ENCODE measurements at regions not wholly inside any gene's neighbourhood (a gene's known extent, or its start where the extent isn't known, plus 50 kb on each side); places are given as distances from the start of the nearest gene placed in this dataset.
"Not testable (repeated sequence)": the region's sequence is repeated elsewhere in the genome, so short reads cannot be mapped to it uniquely, and the experiment has no call there.

DNA sequence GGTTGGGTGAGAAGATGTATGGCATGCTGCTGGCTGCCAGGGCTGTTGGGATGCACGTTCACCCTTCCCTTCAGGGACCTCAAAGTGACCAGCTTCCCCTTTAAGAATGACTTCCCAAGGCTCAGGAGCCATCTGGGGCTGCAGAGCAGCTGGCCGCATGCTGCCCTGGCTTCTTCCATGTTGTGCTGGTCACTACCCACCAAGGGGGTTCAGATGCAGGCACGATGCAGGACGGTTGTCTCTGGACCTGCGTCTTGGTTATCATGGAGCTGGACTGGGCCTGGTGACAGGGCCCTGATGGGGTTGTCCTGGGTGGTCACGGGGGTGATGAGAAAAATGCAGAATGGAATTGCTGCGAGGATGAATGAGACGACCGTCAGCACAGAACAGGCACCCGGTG lies 297.8 kb downstream of the POTED start:
- not testable (repeated sequence) for DNase-seq

GRCh38 chr21:13896596-13897247 lies 287.1 kb downstream of the POTED start:
- DNase-seq, result not testable (repeated sequence)

DNA sequence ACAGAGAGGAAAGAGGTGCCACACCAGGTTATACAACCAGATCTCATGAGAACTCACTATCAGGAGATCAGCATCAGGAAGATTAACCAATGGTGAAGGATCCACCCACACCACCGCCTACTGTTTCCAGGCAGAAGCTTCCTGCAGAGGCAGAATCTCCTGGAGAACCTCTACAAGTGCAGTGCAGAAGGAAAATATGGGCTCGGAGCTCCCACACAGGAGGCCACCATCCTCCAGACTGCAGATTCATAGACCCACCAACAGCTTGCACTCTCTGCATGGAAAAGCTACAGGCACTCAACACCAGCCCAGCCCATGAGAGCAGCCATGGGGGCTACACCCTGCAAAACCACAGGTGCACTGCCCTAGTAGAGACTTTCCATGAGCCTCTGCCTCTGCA lies 284.0 kb downstream of the POTED start:
- DNase-seq, result not testable (repeated sequence)

DNA sequence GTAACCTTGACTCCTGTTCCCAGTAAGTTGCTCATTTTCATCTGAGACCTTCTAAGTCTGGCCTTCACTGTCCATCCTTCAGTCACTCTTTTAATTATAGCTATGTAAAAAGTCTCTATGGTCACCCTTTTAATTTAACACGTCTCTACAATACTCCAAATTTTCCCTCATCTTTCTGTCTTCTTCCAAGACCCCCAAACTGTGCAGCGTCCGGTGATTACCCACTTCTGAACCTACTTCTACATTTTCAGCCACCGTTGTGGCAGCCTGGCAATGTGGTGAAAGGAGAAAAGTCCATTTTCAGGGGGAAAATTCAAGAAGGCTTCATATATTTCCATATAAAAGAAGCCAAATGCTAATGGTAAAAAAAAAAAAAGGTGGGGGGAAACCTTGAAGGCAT lies 283.4 kb downstream of the POTED start:
- not testable (repeated sequence) for DNase-seq

DNA sequence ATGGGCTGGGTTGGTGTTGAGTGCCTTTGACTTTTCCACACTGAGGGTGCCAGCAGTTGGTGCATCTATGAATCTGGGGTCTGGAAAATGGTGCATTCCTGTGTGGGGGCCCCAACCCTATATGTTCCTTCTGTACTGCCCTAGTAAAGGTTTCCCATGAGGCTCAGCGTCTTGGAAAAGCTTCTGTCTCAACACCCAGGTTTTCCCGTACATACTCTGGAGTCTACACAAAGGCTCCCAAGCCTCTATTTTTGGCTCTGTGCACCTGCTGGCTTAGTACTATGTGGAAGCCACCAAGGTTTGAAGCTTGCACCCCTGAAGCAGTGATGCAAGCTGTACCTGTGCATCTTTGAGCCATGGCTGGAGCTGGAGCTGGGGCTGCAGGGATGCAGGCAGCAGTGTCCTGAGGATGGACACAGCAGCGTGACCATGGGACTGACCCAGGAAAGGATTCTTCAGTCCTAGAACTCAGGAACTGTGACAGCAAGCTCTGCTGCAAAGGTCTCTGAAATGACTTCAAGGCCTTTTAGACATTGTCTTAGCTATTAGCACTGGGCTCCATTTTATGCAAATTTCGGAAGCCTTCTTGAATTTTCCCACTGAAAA lies 282.7 kb downstream of the POTED start:
- DNase-seq, result not testable (repeated sequence)

- not testable (repeated sequence) for DNase-seq
These were observed 279.6 kb downstream of the POTED start for GRCh38 chr21:13889176-13889575.

GRCh38 chr21:13883641-13884395 lies 274.2 kb downstream of the POTED start:
- DNase-seq, result not testable (repeated sequence)

GRCh38 chr21:13877503-13877902 lies 267.9 kb downstream of the POTED start:
- DNase-seq, result not testable (repeated sequence)

- not testable (repeated sequence) for DNase-seq
These were observed 267.4 kb downstream of the POTED start for GRCh38 chr21:13876999-13877398.

DNA sequence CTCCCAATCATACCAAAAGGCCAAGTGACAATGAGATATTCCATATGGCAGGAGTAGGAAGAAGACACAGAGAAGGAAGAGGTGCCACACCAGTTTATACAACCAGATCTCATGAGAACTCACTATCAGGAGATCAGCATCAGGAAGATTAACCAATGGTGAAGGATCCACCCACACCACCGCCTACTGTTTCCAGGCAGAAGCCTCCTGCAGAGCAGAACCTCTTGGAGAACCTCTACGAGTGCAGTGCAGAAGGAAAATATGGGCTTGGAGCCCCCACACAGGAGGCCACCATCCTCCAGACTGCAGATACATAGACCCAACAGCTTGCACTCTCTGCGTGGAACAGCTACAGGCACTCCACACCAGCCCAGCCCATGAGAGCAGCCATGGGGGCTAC lies 264.4 kb downstream of the POTED start:
- DNase-seq, result not testable (repeated sequence)

DNA sequence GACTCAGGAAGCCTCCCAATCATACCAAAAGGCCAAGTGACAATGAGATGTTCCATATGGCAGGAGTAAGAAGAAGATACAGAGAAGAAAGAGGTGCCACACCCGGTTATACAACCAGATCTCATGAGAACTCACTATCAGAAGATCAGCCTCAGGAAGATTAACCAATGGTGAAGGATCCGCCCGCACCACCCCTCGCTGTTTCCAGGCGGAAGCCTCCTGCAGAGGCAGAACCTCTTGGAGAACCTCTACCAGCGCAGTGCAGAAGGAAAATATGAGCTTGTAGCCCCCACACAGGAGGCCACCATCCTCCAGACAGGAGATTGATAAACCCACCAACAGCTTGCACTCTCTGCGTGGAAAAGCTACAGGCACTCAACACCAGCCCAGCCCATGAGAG lies 245.1 kb downstream of the POTED start:
- no peak for DNase-seq

- not testable (repeated sequence) for DNase-seq
These were observed 241.2 kb downstream of the POTED start for GRCh38 chr21:13850808-13851207.

DNA sequence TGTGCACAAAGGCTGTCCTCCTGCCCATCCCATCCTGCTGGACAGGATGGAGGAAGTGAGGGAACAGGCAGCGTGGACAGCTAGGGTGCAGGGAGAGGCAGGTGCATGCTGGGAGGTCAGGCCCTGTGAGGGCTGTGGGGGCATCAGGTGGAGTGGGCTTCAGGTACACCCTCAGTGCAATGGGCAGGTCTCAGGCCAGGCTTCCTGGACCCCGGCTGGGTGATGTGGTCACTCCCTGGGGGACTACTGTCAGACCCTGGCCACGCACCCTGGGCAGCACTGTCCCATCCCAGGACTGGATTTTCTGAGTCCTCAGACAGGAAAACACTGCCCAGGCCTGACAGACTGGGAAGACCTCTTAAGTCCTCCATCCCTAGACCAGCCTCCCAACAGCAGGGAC lies 239.9 kb downstream of the POTED start:
- not testable (repeated sequence) for DNase-seq

GRCh38 chr21:13846718-13847117 lies 237.1 kb downstream of the POTED start:
- not testable (repeated sequence) for DNase-seq

DNA sequence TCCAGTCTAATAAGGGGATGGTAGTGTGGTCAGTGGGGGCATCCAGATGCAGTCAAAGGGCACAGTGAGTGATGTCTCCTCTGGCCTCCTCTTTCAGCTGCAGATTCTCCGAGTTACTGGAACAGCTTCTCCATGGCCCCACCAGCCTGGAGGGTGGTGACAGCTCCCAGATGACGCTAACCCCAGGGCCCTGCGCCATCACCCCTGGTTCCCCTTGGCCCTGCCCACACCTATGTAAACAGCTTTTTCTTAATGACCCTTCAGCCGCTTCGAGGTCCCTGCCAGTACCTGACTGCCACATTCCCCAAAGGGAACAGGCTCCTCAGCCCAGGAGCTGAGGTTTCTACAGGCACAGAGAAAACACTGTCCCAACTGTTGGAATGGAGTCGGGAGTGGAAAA lies 235.0 kb downstream of the POTED start:
- not testable (repeated sequence) for DNase-seq

GRCh38 chr21:13843081-13843480 lies 233.5 kb downstream of the POTED start:
- DNase-seq, result not testable (repeated sequence)

DNA sequence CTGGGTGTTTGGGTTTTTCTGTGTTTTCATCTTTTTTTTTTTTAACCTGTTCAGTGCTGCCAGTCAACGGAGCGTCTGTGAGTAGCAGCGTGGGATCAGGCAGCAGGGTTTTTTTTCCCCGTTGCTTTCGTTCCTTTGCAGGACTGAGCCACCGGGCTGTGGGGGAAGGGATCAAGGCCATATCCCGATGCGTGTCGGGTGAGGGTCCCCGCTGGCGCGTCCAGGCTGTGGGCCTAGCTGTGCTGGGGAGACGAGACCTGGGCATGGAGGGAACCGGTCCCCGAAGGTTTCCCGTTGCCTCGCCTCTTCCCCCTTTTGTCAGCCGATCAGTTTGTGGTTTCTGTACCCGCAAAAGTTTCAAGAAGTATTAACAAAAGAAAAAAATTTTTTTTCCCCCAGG lies 218.1 kb downstream of the POTED start:
- DNase-seq, result not testable (repeated sequence)

GRCh38 chr21:13827201-13827600 lies 217.6 kb downstream of the POTED start:
- DNase-seq, result no peak

DNA sequence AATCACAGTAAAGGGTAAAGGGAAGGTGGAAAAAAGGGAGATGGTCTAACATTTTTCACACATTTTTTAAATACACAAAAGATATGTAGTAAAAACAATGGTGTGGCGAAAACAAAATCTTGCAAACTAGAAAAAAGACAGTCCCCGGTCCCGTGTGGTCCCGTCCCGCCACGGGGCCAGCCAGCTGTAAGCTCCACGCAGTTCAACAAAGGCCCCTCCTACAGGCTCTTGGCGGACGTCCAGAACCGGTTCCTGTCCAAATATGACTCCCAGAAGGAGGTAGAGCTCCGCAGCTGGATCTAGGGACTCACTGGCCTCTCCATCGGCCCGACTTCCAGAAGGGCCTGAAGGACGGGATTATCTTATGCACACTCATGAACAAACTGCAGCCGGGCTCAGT lies 216.9 kb downstream of the POTED start:
- DNase-seq, result not testable (repeated sequence)

- not testable (repeated sequence) for DNase-seq
These were observed 215.7 kb downstream of the POTED start for GRCh38 chr21:13825218-13825778.

- DNase-seq, result not testable (repeated sequence)
These were observed 210.7 kb downstream of the POTED start for GRCh38 chr21:13820286-13820685.

DNA sequence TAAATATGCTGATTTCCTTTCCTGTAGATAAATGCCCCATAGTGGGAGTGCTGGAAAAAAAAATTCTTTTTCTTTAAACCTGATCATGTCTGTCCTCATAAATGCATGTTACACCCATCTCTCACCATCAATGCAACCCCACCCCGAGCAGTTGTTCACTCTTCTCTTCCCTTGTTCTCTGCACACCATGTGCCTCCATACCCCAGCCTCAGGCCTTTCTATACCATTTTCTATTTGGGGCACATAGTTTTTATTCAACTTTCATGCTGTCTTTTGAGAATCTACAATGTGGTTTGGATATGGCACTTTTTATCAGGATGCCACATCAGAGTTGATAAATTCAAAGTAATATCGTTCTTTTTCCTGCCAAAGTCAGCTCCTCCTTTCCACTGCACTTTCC lies 202.6 kb downstream of the POTED start:
- DNase-seq, result not testable (repeated sequence)

- not testable (repeated sequence) for DNase-seq
These were observed 201.0 kb downstream of the POTED start for GRCh38 chr21:13810559-13810958.
